ENCODE measurements at regions not wholly inside any gene's neighbourhood (a gene's known extent, or its start where the extent isn't known, plus 50 kb on each side); places are given as distances from the start of the nearest gene placed in this dataset.
A peak's percentile ranks its signal among the peaks of the same experiment; 100 is the strongest.
"Not testable (repeated sequence)": the region's sequence is repeated elsewhere in the genome, so short reads cannot be mapped to it uniquely, and the experiment has no call there.

GRCh38 chr16:29212084-29213027 lies 194.2 kb downstream of the NPIPB11 start:
- 93% methylated on average over 12 of the region's 21 CpGs for WGBS (ENCODE audit: insufficient coverage)
- H3K4me1 Mint-ChIP-seq = peaks cover 20% of the 10 kb centered on the region
- DNase-seq; H3K9me3 Mint-ChIP-seq; intact Hi-C loops (cut with micrococcal nuclease); H2AFZ ChIP-seq (ENCODE audit: insufficient read depth, low read depth, low read length, poor library complexity, severe bottlenecking); H3K4me3 Mint-ChIP-seq; H4K20me1 ChIP-seq (ENCODE audit: insufficient read depth, low read length); H3K79me2 ChIP-seq (ENCODE audit: insufficient read depth, low read length); H3K4me3 ChIP-seq (replicated peaks in 1 of 3; ENCODE audit: low read depth in 2 of 3, low read length in 3 of 3); H3K9ac ChIP-seq (ENCODE audit: insufficient read depth, low read length, poor library complexity, severe bottlenecking); H3K4me2 ChIP-seq (replicated peaks; ENCODE audit: extremely low read depth, low read length, poor library complexity, severe bottlenecking); H3K9me3 ChIP-seq (replicated peaks in 1 of 2; ENCODE audit: control insufficient read depth in 1 of 2, insufficient read depth in 1 of 2, low read length in 2 of 2); H3K27me3 Mint-ChIP-seq (ENCODE audit: low read depth in 3 of 3); H3K27me3 ChIP-seq (ENCODE audit: control insufficient read depth in 2 of 2, insufficient read depth in 2 of 2, low read length in 2 of 2): not testable (repeated sequence)
- peaks cover 7 to 13% of the 10 kb centered on the region in 2 donors for H3K36me3 ChIP-seq (replicated peaks in 1 of 2; ENCODE audit: control insufficient read depth in 1 of 2, insufficient read depth in 2 of 2, low read length in 2 of 2)
- H3K27ac Mint-ChIP-seq = peak overlapping the region in 4 of 7 donors; percentile 20 to 80 (median 70)
- peaks cover 25 to 40% of the 10 kb centered on the region in 2 donors for H3K36me3 Mint-ChIP-seq
- peaks cover 14 to 20% of the 10 kb centered on the region in 2 donors for H3K4me1 ChIP-seq (ENCODE audit: control insufficient read depth in 1 of 2, insufficient read depth in 2 of 2, low read length in 2 of 2)
- peak overlapping the region in 1 of 2 donors; percentile 3 for H3K27ac ChIP-seq (ENCODE audit: low read depth in 1 of 2, low read length in 2 of 2)

- H3K36me3 ChIP-seq (replicated peaks in 1 of 2; ENCODE audit: control insufficient read depth in 1 of 2, insufficient read depth in 2 of 2, low read length in 2 of 2); H3K27me3 Mint-ChIP-seq (ENCODE audit: low read depth in 3 of 3); H3K27me3 ChIP-seq (ENCODE audit: control insufficient read depth in 2 of 2, insufficient read depth in 2 of 2, low read length in 2 of 2); H4K20me1 ChIP-seq (ENCODE audit: insufficient read depth, low read length); H3K27ac ChIP-seq (ENCODE audit: low read depth in 1 of 2, low read length in 2 of 2); H3K4me2 ChIP-seq (replicated peaks; ENCODE audit: extremely low read depth, low read length, poor library complexity, severe bottlenecking); H3K4me3 Mint-ChIP-seq; intact Hi-C loops (cut with micrococcal nuclease); H3K79me2 ChIP-seq (ENCODE audit: insufficient read depth, low read length); H3K4me3 ChIP-seq (replicated peaks in 1 of 3; ENCODE audit: low read depth in 2 of 3, low read length in 3 of 3); H3K9me3 Mint-ChIP-seq; DNase-seq; H2AFZ ChIP-seq (ENCODE audit: insufficient read depth, low read depth, low read length, poor library complexity, severe bottlenecking); H3K9ac ChIP-seq (ENCODE audit: insufficient read depth, low read length, poor library complexity, severe bottlenecking); H3K9me3 ChIP-seq (replicated peaks in 1 of 2; ENCODE audit: control insufficient read depth in 1 of 2, insufficient read depth in 1 of 2, low read length in 2 of 2): not testable (repeated sequence)
- peaks cover 14 to 20% of the 10 kb centered on the region in 2 donors for H3K4me1 ChIP-seq (ENCODE audit: control insufficient read depth in 1 of 2, insufficient read depth in 2 of 2, low read length in 2 of 2)
- 95% methylated on average over 5 of the region's 12 CpGs for WGBS (ENCODE audit: insufficient coverage)
- Mint-ChIP-seq H3K27ac (peak overlapping the region in 2 of 7 donors; percentile 12 to 27), H3K4me1 (peaks cover 20% of the 10 kb centered on the region), H3K36me3 (peaks cover 24 to 38% of the 10 kb centered on the region in 2 donors)
Measured at GRCh38 chr16:29211456-29211855, 195.1 kb downstream of the NPIPB11 start.

- peak overlapping the region in 1 of 7 donors; percentile 75 for H3K27ac Mint-ChIP-seq
- H3K79me2 ChIP-seq (ENCODE audit: insufficient read depth, low read length); intact Hi-C loops (cut with micrococcal nuclease); H4K20me1 ChIP-seq (ENCODE audit: insufficient read depth, low read length); H3K9me3 ChIP-seq (replicated peaks in 1 of 2; ENCODE audit: control insufficient read depth in 1 of 2, insufficient read depth in 1 of 2, low read length in 2 of 2); H3K27me3 ChIP-seq (ENCODE audit: control insufficient read depth in 2 of 2, insufficient read depth in 2 of 2, low read length in 2 of 2); H3K4me3 Mint-ChIP-seq; H2AFZ ChIP-seq (ENCODE audit: insufficient read depth, low read depth, low read length, poor library complexity, severe bottlenecking); H3K9ac ChIP-seq (ENCODE audit: insufficient read depth, low read length, poor library complexity, severe bottlenecking); H3K4me3 ChIP-seq (replicated peaks in 1 of 3; ENCODE audit: low read depth in 2 of 3, low read length in 3 of 3); H3K4me2 ChIP-seq (replicated peaks; ENCODE audit: extremely low read depth, low read length, poor library complexity, severe bottlenecking); DNase-seq; H3K27me3 Mint-ChIP-seq (ENCODE audit: low read depth in 3 of 3); H3K27ac ChIP-seq (ENCODE audit: low read depth in 1 of 2, low read length in 2 of 2): not testable (repeated sequence)
- WGBS (ENCODE audit: insufficient coverage) = 89% methylated on average over 7 of the region's 25 CpGs
- peaks cover 28 to 45% of the 10 kb centered on the region in 2 donors for H3K36me3 Mint-ChIP-seq
- peaks cover 20% of the 10 kb centered on the region for H3K4me1 Mint-ChIP-seq
- H3K9me3 Mint-ChIP-seq = peaks cover 11 to 18% (median 14%) of the 10 kb centered on the region in 7 donors
- peaks cover 14 to 20% of the 10 kb centered on the region in 2 donors for H3K4me1 ChIP-seq (ENCODE audit: control insufficient read depth in 1 of 2, insufficient read depth in 2 of 2, low read length in 2 of 2)
- peaks cover 6 to 14% of the 10 kb centered on the region in 2 donors for H3K36me3 ChIP-seq (replicated peaks in 1 of 2; ENCODE audit: control insufficient read depth in 1 of 2, insufficient read depth in 2 of 2, low read length in 2 of 2)
Measured at GRCh38 chr16:29210299-29211150, 196.0 kb downstream of the NPIPB11 start.

- H3K4me3 ChIP-seq (replicated peaks in 1 of 3; ENCODE audit: low read depth in 2 of 3, low read length in 3 of 3); H3K27me3 ChIP-seq (ENCODE audit: control insufficient read depth in 2 of 2, insufficient read depth in 2 of 2, low read length in 2 of 2); intact Hi-C loops (cut with micrococcal nuclease); H2AFZ ChIP-seq (ENCODE audit: insufficient read depth, low read depth, low read length, poor library complexity, severe bottlenecking); H3K27ac ChIP-seq (ENCODE audit: low read depth in 1 of 2, low read length in 2 of 2); H3K9me3 ChIP-seq (replicated peaks in 1 of 2; ENCODE audit: control insufficient read depth in 1 of 2, insufficient read depth in 1 of 2, low read length in 2 of 2); H3K27me3 Mint-ChIP-seq (ENCODE audit: low read depth in 3 of 3); H3K4me1 ChIP-seq (ENCODE audit: control insufficient read depth in 1 of 2, insufficient read depth in 2 of 2, low read length in 2 of 2); H4K20me1 ChIP-seq (ENCODE audit: insufficient read depth, low read length); H3K4me3 Mint-ChIP-seq; H3K4me2 ChIP-seq (replicated peaks; ENCODE audit: extremely low read depth, low read length, poor library complexity, severe bottlenecking); H3K9ac ChIP-seq (ENCODE audit: insufficient read depth, low read length, poor library complexity, severe bottlenecking); DNase-seq; H3K79me2 ChIP-seq (ENCODE audit: insufficient read depth, low read length): not testable (repeated sequence)
- Mint-ChIP-seq H3K36me3 (peaks cover 45 to 60% of the 10 kb centered on the region in 2 donors), H3K27ac (peak overlapping the region in 1 of 7 donors; percentile 4), H3K4me1 (peaks cover 19% of the 10 kb centered on the region), H3K9me3 (peaks cover 13 to 22% (median 16%) of the 10 kb centered on the region in 7 donors)
- WGBS (ENCODE audit: insufficient coverage) = no CpG with 5 or more reads among the region's 3 CpGs
- peaks cover 14 to 35% of the 10 kb centered on the region in 2 donors for H3K36me3 ChIP-seq (replicated peaks in 1 of 2; ENCODE audit: control insufficient read depth in 1 of 2, insufficient read depth in 2 of 2, low read length in 2 of 2)
Measured at GRCh38 chr16:29206120-29206519, 200.4 kb downstream of the NPIPB11 start.
